HG03103 (cell line): ENCODE measurements at regions not wholly inside any gene's neighbourhood (a gene's known extent, or its start where the extent isn't known, plus 50 kb on each side); places are given as distances from the start of the nearest gene placed in this dataset.
A peak's percentile ranks its signal among the peaks of the same experiment; 100 is the strongest.
"Not testable (repeated sequence)": the region's sequence is repeated elsewhere in the genome, so short reads cannot be mapped to it uniquely, and the experiment has no call there.

Experiments used
- ATAC-seq: cut with Tn5 transposase; IDR thresholded peaks from one replicate; pipeline ENCODE4 v1.9.1; 2021; ENCODE audit warnings: low read depth; ENCODE audit not compliant: unreplicated experiment

GRCh38 chr12:23139026-23139425 is 514.1 kb downstream of the ETNK1 start:
- ATAC-seq, result no peak

- ATAC-seq, result no peak
These were observed 515.7 kb downstream of the ETNK1 start for GRCh38 chr12:23140710-23141109.

GRCh38 chr12:23141335-23141734 is 516.4 kb downstream of the ETNK1 start:
- ATAC-seq, result no peak

GRCh38 chr12:23146070-23146469 is 521.1 kb downstream of the ETNK1 start:
- ATAC-seq, result not testable (repeated sequence)

- no peak for ATAC-seq
These were observed 543.5 kb downstream of the ETNK1 start for GRCh38 chr12:23168459-23168858.

- ATAC-seq, result no peak
These were observed 544.2 kb downstream of the ETNK1 start for GRCh38 chr12:23169012-23169695.

GRCh38 chr12:23169696-23170013 is 544.7 kb downstream of the ETNK1 start:
- ATAC-seq, result no peak

- no peak for ATAC-seq
These were observed 549.9 kb downstream of the ETNK1 start for GRCh38 chr12:23174917-23175316.

- ATAC-seq, result no peak
These were observed 560.4 kb downstream of the ETNK1 start for GRCh38 chr12:23185346-23185745.

GRCh38 chr12:23186950-23187349 is 562.0 kb downstream of the ETNK1 start:
- ATAC-seq, result no peak

- no peak for ATAC-seq
These were observed 568.6 kb downstream of the ETNK1 start for GRCh38 chr12:23193552-23193951.

- no peak for ATAC-seq
These were observed 572.3 kb downstream of the ETNK1 start for GRCh38 chr12:23197266-23197665.

GRCh38 chr12:23202728-23203127 is 577.8 kb downstream of the ETNK1 start:
- ATAC-seq, result no peak

- peak; percentile 92 for ATAC-seq
These were observed 580.2 kb downstream of the ETNK1 start for GRCh38 chr12:23204933-23205778.

GRCh38 chr12:23209793-23210192 is 584.8 kb downstream of the ETNK1 start:
- no peak for ATAC-seq

- no peak for ATAC-seq
These were observed 585.6 kb downstream of the ETNK1 start for GRCh38 chr12:23210573-23210972.

- ATAC-seq, result no peak
These were observed 586.7 kb downstream of the ETNK1 start for GRCh38 chr12:23211384-23212320.

GRCh38 chr12:23217158-23217557 is 592.2 kb downstream of the ETNK1 start:
- no peak for ATAC-seq

- ATAC-seq, result no peak
These were observed 592.7 kb downstream of the ETNK1 start for GRCh38 chr12:23217667-23218066.

GRCh38 chr12:23221066-23221465 is 596.1 kb downstream of the ETNK1 start:
- no peak for ATAC-seq

- no peak for ATAC-seq
These were observed 597.0 kb downstream of the ETNK1 start for GRCh38 chr12:23221926-23222325.
